LNCAP (cell line): ENCODE measurements at regions not wholly inside any gene's neighbourhood (a gene's known extent, or its start where the extent isn't known, plus 50 kb on each side); places are given as distances from the start of the nearest gene placed in this dataset.

Experiments used
- TF ChIP-seq, protein P1 (sequence below): fragments of 450-650 bp; IDR thresholded peaks from 2 replicates; pipeline ENCODE4 v1.5.1; 2017; ENCODE audit warnings: mild to moderate bottlenecking

DNA sequence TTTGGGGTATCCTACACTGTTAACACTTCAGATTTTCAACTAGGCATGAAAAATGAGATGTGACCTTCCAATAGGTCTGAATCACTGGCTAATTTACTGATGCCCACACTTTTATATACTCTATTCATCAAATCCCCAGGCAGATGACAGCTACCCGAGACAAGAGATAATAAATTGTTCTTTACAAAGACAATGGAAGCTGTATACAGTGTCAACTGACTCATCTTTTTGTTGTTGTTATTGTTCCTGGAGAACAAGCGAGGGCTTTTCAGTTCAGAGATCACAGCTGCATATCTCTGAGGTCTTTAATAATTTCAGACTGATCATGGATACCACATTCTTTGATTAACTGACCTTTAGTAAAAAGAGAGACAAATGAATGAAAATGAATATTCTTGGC lies 228.9 kb downstream of the SDHAF3 start:
- TF ChIP-seq, protein P1, sequence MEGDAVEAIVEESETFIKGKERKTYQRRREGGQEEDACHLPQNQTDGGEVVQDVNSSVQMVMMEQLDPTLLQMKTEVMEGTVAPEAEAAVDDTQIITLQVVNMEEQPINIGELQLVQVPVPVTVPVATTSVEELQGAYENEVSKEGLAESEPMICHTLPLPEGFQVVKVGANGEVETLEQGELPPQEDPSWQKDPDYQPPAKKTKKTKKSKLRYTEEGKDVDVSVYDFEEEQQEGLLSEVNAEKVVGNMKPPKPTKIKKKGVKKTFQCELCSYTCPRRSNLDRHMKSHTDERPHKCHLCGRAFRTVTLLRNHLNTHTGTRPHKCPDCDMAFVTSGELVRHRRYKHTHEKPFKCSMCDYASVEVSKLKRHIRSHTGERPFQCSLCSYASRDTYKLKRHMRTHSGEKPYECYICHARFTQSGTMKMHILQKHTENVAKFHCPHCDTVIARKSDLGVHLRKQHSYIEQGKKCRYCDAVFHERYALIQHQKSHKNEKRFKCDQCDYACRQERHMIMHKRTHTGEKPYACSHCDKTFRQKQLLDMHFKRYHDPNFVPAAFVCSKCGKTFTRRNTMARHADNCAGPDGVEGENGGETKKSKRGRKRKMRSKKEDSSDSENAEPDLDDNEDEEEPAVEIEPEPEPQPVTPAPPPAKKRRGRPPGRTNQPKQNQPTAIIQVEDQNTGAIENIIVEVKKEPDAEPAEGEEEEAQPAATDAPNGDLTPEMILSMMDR = no peak

DNA sequence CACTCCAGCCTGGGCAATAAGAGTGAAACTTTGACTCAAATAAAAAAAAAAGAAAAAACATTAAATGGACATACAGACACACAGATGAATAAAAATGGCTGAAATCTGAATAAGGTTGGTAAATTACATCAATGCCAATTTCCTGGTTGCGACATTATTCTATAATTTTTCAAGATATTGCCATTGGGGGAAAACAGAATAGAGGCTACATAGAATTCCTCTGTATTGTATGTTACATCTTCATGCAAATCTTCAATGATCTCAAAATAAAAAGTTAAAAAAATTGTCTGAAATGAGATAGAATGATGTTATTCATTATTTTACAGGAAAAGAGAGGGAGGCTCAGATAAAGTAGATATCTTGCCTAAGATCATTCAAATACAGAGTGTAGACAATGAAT lies 234.0 kb downstream of the SDHAF3 start:
- TF ChIP-seq, protein P1 = no peak

GRCh38 chr7:97357459-97357858 lies 240.0 kb downstream of the SDHAF3 start:
- TF ChIP-seq, protein P1 = no peak

GRCh38 chr7:97372882-97373281 lies 255.4 kb downstream of the SDHAF3 start:
- TF ChIP-seq, protein P1 = no peak

DNA sequence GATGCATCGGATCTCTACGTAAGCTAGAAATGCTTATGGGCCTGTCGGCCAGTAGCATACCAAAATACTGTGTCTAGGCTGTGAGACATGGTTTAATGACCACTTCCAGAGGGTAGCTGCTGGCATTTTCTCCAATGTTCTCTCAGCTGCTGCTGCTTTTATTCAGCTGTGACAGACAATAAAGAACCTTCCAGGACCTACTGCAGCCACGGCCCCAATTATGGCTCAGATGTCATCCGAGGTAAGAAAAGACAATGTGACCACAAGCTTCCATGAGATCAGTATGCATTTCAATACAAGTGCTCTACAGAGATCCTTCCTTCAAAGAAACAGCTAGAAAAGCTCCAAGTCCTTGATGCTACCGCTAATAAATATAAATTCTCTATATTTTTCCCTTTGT lies 256.2 kb downstream of the SDHAF3 start:
- TF ChIP-seq, protein P1 = no peak

- TF ChIP-seq, protein P1 = no peak
Measured at GRCh38 chr7:97377713-97378112, 260.2 kb downstream of the SDHAF3 start.

GRCh38 chr7:97381815-97382554 lies 264.5 kb downstream of the SDHAF3 start:
- TF ChIP-seq, protein P1 = no peak; the same call in 1 of the 2 replicates

GRCh38 chr7:97390052-97390451 lies 272.6 kb downstream of the SDHAF3 start:
- TF ChIP-seq, protein P1 = no peak
